DMS53 (cell line): ENCODE measurements at regions not wholly inside any gene's neighbourhood (a gene's known extent, or its start where the extent isn't known, plus 50 kb on each side); places are given as distances from the start of the nearest gene placed in this dataset.
A peak's percentile ranks its signal among the peaks of the same experiment; 100 is the strongest.
"Not testable (repeated sequence)": the region's sequence is repeated elsewhere in the genome, so short reads cannot be mapped to it uniquely, and the experiment has no call there.

Source experiments
- DNase-seq: peaks from one replicate; lab custom pipeline; 2025; lab: John Stamatoyannopoulos, UW

GRCh38 chr11:134944131-134944530 lies 532.1 kb upstream of the B3GAT1 start:
- no peak for DNase-seq

GRCh38 chr11:134943544-134943943 lies 531.5 kb upstream of the B3GAT1 start:
- no peak for DNase-seq

GRCh38 chr11:134942681-134943080 lies 530.6 kb upstream of the B3GAT1 start:
- no peak for DNase-seq

GRCh38 chr11:134941936-134942600 lies 530.0 kb upstream of the B3GAT1 start:
- DNase-seq, result not testable (repeated sequence)

- DNase-seq, result peak; percentile 25
Observed at GRCh38 chr11:134941326-134941725, 529.3 kb upstream of the B3GAT1 start.

- no peak for DNase-seq
Observed at GRCh38 chr11:134940441-134941126, 528.5 kb upstream of the B3GAT1 start.

- DNase-seq, result peak; percentile 47
Observed at GRCh38 chr11:134939905-134940304, 527.9 kb upstream of the B3GAT1 start.

- DNase-seq, result peak; percentile 54
Observed at GRCh38 chr11:134939031-134939430, 527.0 kb upstream of the B3GAT1 start.

- no peak for DNase-seq
Observed at GRCh38 chr11:134938212-134938611, 526.2 kb upstream of the B3GAT1 start.

GRCh38 chr11:134937193-134937592 lies 525.2 kb upstream of the B3GAT1 start:
- DNase-seq, result not testable (repeated sequence)

GRCh38 chr11:134932761-134933160 lies 520.7 kb upstream of the B3GAT1 start:
- DNase-seq, result no peak

- DNase-seq, result no peak
Observed at GRCh38 chr11:134925432-134925831, 513.4 kb upstream of the B3GAT1 start.

- no peak for DNase-seq
Observed at GRCh38 chr11:134923441-134923840, 511.4 kb upstream of the B3GAT1 start.

GRCh38 chr11:134921938-134922337 lies 509.9 kb upstream of the B3GAT1 start:
- DNase-seq, result peak; percentile 61

- no peak for DNase-seq
Observed at GRCh38 chr11:134920851-134921608, 509.0 kb upstream of the B3GAT1 start.

- peak; percentile 85 for DNase-seq
Observed at GRCh38 chr11:134916421-134917213, 504.6 kb upstream of the B3GAT1 start.

GRCh38 chr11:134915881-134916280 lies 503.8 kb upstream of the B3GAT1 start:
- no peak for DNase-seq

GRCh38 chr11:134915212-134915611 lies 503.2 kb upstream of the B3GAT1 start:
- DNase-seq, result peak; percentile 47

- no peak for DNase-seq
Observed at GRCh38 chr11:134913999-134914590, 502.1 kb upstream of the B3GAT1 start.

GRCh38 chr11:134913391-134913790 lies 501.3 kb upstream of the B3GAT1 start:
- no peak for DNase-seq

GRCh38 chr11:134911514-134912180 lies 499.6 kb upstream of the B3GAT1 start:
- peak; percentile 82 for DNase-seq
